GM12892 (cell line): ENCODE measurements at regions not wholly inside any gene's neighbourhood (a gene's known extent, or its start where the extent isn't known, plus 50 kb on each side); places are given as distances from the start of the nearest gene placed in this dataset.

Source experiments
- DNase-seq: peaks from one replicate; pipeline ENCODE4 v3.0.0; 2011; ENCODE audit not compliant: insufficient read length
- FAIRE-seq: peaks from 2 replicates; lab custom pipeline; 2011; peaks lifted over from hg19 to GRCh38; lab: Jason Lieb, UNC
- POLR2A ChIP-seq: IDR thresholded peaks from 2 replicates; pipeline ENCODE4 v1.6.1; 2011; ENCODE audit warnings: low read depth, low read length, control low read depth
- POLR2AphosphoS5 ChIP-seq: IDR thresholded peaks from 2 replicates; pipeline ENCODE4 v1.6.1; 2011; ENCODE audit warnings: low read depth, low read length, control low read depth
- TAF1 ChIP-seq: IDR thresholded peaks from 2 replicates; pipeline ENCODE4 v1.6.1; 2011; ENCODE audit warnings: low read depth, mild to moderate bottlenecking, control low read depth, low read length, borderline replicate concordance

GRCh38 chr3:124652009-124652408, 78.2 kb upstream of the UMPS start:
- FAIRE-seq (peak; percentile 81), DNase-seq (no peak)
- TF ChIP-seq POLR2AphosphoS5 (no peak), POLR2A (no peak), TAF1 (no peak)

DNA sequence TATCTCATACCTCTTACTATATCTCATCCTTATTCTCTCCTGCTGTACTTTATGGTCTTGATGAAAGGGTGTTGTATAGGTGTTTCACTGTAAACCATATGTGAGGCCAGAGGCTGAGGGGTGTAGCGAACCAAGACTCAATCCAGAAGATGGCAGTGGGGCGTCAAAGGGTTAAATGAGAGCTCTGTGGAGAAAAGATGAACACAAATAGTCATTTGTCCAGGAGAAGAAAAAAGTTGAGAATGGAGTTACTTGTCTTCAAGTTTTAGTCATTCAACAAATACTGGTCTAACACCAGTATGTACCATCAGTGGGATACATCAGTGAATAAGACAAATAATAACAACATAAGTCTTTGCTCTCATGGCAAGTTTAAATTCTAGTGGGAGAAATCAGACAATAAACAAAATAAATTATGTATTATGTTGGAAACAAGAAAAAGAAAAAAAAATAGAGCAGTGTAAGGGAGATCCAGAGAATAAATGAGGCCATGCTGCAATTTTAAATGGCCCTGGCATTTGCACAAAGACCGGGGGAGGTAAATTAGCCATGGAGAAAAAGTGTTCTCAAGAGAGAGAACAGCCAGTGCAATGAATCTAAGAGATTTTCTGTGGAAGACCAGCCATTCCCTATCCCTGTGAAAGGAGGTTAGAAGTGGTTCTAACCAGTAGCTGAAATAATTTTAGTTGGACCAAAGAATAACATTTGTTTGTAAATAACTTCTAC, 77.0 kb upstream of the UMPS start:
- no peak for FAIRE-seq
- no peak for DNase-seq
- TF ChIP-seq POLR2AphosphoS5 (no peak), POLR2A (no peak), TAF1 (no peak)

GRCh38 chr3:124653797-124654469, 76.3 kb upstream of the UMPS start:
- TF ChIP-seq POLR2A: no peak
- TF ChIP-seq POLR2AphosphoS5: no peak
- no peak for TF ChIP-seq TAF1
- FAIRE-seq: no peak
- DNase-seq: no peak

DNA sequence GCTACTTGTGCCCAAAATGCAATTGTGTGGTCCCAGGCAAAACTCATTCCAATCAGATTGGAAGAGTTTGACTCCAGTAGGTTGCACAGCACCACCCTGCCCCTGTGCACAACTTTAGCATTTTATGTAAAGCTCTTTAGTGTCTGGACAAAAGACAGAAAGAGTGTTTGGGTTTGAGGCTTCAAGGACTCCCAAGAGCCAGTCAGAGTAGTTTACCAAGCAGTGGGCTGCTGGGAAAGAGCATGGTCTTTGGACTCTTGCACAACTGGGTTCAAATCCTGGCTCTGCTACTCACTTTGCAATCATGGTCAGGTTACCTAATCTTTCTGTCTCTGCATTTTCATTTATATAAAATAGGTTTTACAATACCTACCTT, 75.8 kb upstream of the UMPS start:
- no peak for FAIRE-seq
- TF ChIP-seq POLR2AphosphoS5: no peak
- no peak for TF ChIP-seq POLR2A
- no peak for TF ChIP-seq TAF1
- no peak for DNase-seq

- TF ChIP-seq POLR2A (no peak), POLR2AphosphoS5 (no peak), TAF1 (no peak)
- FAIRE-seq: no peak
Observed at GRCh38 chr3:124656531-124656930, 73.7 kb upstream of the UMPS start.

DNA sequence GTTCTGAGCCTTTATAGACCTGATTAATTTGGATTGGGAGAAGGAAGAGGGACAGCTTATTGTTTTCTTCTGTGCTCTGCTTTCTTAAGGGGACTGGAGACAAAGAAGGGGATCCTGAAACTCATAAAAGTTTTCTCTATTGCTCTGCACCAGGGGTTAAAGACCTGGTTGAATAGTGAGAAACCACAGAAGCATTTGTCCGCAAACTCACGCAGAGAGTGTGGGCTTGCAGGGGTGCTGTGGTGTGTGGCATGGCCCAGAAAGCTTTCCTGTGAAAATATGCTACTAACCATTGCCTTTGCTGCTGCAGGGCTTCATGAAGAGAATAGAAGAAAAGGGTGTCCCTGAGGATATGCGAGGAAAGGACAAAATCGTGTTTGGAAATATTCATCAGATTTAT, 73.1 kb upstream of the UMPS start:
- no peak for TF ChIP-seq POLR2A
- TF ChIP-seq TAF1: no peak
- no peak for TF ChIP-seq POLR2AphosphoS5
- DNase-seq (no peak), FAIRE-seq (peak; percentile 36)

More at GRCh38 chr3:124656531-124656930, 73.7 kb upstream of the UMPS start:
- no peak for DNase-seq

GRCh38 chr3:124658270-124658669, 72.0 kb upstream of the UMPS start:
- no peak for DNase-seq
- no peak for FAIRE-seq
- TF ChIP-seq TAF1: no peak
- TF ChIP-seq POLR2A: no peak
- no peak for TF ChIP-seq POLR2AphosphoS5

DNA sequence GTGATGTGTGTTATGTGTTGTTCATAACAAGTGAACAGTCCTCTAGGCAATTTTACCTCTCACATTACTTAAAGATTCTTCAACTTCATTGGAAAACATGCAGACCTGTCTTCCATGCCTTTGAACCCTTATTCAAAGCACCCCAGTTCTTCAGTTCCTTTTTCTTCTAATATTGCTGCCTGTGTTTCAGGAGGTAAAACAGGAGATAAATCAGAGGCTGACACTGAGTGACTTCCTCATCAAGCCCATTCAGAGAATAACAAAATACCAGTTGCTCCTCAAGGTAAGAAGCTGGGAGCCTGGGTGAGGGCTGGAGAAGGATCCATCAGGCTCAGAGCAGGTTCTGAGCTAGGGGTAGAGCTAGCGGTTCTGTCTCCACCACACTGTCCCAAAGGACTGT, 71.1 kb upstream of the UMPS start:
- TF ChIP-seq POLR2AphosphoS5 (no peak), TAF1 (no peak), POLR2A (no peak)
- FAIRE-seq (peak; percentile 76), DNase-seq (no peak)

- TF ChIP-seq TAF1: no peak
- no peak for TF ChIP-seq POLR2A
- no peak for TF ChIP-seq POLR2AphosphoS5
- FAIRE-seq: no peak
- DNase-seq: no peak
Observed at GRCh38 chr3:124660599-124660998, 69.7 kb upstream of the UMPS start.

DNA sequence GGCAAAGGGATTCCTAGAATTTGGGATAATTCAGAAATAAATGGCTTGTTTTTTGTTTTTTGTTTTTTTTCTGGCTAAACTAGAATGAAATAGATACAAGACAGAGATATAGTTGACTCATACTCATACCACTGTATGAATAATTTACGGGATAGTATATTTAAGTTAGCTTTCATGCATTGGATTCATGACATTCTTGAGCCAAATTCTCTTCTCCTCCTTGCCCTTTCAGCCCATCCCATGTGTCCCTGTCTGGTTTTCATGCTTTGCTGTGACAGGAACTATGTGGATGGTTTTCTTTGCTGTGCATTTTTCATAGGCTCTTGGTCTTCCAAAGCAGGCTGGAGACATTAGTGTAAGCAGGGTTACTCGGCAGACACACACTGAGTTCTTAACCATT, 66.6 kb upstream of the UMPS start:
- FAIRE-seq (no peak), DNase-seq (no peak)
- no peak for TF ChIP-seq POLR2AphosphoS5
- TF ChIP-seq TAF1: no peak
- TF ChIP-seq POLR2A: no peak

- TF ChIP-seq TAF1: no peak
- TF ChIP-seq POLR2A: no peak
- TF ChIP-seq POLR2AphosphoS5: no peak
- DNase-seq (no peak), FAIRE-seq (no peak)
Observed at GRCh38 chr3:124664804-124665203, 65.4 kb upstream of the UMPS start.

DNA sequence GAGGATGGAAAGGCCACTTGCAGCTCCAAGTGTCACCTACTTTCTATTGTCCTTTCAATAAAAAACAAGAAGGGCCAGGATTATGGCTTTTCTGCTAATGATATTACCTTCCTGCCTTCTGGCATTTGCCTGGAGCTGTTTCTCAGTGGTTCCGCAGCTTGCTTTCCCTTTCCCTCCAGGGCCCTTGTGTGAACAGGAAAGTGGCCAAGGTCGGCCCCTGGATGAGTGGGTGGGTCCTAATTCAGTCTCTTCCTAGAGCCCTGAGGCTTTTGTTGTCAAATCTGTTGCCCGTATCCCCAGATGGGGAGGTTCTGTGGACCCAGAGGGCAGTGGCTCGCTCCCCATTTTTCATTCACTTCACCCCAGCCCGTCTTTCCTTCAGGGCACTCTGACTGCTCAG, 64.2 kb upstream of the UMPS start:
- DNase-seq (no peak), FAIRE-seq (no peak)
- no peak for TF ChIP-seq POLR2A
- no peak for TF ChIP-seq POLR2AphosphoS5
- no peak for TF ChIP-seq TAF1
